ENCODE measurements at regions not wholly inside any gene's neighbourhood (a gene's known extent, or its start where the extent isn't known, plus 50 kb on each side); places are given as distances from the start of the nearest gene placed in this dataset.

DNA sequence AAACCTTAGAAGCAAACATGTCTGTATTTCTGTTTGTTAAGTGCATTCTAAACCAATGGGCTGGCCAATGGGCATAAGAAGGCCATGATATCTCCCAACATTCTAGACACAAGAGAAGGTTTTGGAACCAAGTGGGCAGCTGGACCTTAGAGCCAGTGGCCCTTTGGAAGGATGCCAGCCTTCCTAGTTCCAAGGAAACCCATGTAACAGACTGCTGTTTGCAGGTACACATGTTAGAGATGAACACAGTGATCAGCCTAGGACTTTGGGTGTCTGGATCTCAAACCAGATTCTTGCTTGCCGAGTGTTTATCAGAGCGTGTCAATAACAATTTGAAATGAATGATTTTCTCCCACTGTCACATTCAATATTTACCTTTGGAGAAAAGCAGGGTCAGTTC lies 97.5 kb upstream of the COPS8 start:
- TF ChIP-seq, protein P1, sequence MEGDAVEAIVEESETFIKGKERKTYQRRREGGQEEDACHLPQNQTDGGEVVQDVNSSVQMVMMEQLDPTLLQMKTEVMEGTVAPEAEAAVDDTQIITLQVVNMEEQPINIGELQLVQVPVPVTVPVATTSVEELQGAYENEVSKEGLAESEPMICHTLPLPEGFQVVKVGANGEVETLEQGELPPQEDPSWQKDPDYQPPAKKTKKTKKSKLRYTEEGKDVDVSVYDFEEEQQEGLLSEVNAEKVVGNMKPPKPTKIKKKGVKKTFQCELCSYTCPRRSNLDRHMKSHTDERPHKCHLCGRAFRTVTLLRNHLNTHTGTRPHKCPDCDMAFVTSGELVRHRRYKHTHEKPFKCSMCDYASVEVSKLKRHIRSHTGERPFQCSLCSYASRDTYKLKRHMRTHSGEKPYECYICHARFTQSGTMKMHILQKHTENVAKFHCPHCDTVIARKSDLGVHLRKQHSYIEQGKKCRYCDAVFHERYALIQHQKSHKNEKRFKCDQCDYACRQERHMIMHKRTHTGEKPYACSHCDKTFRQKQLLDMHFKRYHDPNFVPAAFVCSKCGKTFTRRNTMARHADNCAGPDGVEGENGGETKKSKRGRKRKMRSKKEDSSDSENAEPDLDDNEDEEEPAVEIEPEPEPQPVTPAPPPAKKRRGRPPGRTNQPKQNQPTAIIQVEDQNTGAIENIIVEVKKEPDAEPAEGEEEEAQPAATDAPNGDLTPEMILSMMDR (conservative IDR thresholded peaks at IDR 0.05), result no peak
- TF ChIP-seq EZH2 (IDR thresholded peaks at IDR 0.05; ENCODE audit: low read depth), result no peak
